ENCODE measurements at regions not wholly inside any gene's neighbourhood (a gene's known extent, or its start where the extent isn't known, plus 50 kb on each side); places are given as distances from the start of the nearest gene placed in this dataset.

DNA sequence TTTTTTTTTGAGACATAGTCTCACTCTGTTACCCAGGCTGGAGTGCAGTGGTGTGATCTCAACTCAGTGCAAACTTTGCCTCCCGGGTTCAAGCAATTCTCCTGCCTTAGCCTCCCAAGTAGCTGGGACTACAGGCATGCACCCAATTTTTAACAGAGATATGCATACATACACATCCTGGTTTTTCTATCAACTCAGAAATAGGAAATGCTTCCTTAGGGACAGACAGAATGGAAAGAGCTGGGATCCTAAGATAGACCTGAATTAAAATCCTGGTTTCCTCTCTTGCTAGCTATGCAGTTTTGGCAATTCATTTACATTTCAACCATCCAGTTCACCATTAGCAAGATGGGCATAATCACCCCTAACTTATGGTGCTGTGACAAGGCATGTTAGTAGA, 347.5 kb downstream of the GPAM start:
- no peak for DNase-seq

DNA sequence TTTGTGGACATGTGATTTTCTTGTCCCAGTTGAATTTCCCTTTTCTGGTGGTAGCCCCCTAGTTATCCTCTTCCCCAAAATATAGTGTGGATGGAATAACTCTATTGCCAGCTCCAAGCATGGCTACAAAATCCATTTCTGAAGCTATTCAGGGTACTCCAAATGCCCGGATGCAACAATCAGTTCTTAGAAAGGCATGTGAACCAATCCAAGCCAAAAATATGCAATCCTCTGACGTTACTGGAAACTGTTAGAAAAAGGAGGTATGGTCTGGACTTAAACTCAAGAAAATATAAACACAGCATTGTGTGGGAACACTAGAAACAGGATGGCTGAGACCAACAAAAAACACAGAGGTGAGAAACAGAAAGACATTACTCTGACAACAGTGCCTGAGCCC, 347.0 kb downstream of the GPAM start:
- DNase-seq, result no peak

DNA sequence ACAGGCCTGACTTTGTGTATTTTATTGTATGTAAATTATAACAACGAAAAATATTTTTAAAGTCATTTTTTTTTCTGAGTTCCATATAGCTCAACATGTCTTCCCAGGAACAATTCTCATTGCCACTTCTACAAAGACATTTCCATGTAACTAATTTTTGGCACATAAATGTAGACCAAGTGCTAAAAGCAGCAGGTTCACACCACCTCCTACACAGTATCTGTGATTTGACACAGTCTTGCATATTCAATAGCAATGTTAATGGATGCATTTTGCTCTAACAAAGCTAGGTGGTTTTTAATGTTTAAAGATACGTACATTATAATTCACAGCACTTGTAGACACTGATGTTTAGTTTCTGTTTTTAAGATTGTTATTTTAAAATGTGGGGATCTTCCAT, 346.5 kb downstream of the GPAM start:
- DNase-seq, result no peak

DNA sequence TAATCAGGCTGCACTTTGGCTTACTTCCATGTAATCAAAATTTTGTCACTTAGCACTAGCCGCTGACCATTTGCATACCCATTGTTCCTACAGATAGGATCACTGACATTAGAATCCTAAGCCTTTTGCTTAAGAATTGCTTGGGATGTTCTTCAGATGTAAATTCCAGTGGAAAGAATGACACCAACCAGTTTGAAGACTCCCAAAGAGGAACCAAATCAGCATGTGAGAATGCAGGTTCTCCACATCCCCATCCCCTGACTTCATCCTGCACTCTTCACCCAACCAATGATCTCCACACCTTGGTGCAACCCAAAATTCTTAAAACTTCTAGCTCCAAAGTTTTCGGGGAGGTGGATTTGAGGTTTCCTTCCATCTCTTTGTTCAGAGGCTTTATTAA, 345.6 kb downstream of the GPAM start:
- DNase-seq, result no peak

DNA sequence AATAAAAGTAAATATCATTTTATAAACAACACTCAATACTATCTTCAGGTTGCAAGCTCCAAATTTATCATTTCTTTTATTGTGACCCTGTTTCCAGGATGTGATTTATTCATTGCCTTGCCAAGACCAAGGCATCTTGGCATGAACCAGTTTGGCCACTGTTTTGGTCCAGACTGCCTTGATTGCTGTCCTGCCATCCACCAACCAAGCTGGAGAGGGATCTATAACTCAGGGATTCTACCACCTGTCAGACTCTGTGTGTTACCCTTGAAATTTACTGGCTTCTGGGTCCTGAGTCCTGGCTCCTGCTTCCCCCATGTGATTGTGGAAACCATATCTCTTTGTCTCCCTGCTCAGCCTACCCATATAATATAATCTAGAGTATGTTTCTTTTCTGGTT, 343.0 kb downstream of the GPAM start:
- DNase-seq, result no peak

DNA sequence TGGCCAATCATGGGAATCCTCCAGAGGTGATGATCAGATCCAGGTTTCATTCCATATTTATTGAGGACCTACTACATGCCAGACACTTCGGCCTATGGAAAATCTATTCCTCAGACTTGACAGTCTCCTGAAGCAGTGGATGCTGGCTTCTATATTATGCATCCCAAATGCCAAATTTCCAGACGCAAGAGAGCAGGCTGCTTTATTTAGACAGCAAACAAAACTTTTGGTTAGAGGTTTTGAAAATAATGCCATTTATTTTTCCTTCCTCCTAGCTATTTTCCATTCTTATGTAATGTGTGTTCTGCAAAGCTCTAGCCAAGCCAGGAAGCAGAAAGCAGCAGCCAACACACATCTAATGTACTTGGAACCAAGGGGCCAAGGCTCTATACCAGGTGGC, 330.8 kb downstream of the GPAM start:
- DNase-seq, result no peak

DNA sequence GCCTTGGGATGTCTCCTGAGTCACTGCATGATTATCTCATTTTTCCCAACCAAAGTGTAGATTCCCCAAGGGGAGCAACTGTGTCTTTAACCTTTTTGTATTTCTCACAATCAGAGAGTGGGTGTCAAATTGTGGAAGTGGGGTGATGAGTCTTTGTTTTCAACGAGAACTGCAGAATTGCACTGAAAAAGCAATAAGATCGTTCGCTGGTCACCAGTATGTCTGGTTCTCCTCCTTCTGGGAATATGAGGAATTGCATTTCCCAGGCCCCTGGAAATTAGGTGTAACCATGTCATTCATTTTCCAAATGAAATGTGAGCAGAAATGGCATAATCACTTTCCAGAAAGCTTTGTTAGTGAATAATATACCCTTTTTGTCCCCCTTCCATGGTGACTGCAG, 326.9 kb downstream of the GPAM start:
- no peak for DNase-seq

DNA sequence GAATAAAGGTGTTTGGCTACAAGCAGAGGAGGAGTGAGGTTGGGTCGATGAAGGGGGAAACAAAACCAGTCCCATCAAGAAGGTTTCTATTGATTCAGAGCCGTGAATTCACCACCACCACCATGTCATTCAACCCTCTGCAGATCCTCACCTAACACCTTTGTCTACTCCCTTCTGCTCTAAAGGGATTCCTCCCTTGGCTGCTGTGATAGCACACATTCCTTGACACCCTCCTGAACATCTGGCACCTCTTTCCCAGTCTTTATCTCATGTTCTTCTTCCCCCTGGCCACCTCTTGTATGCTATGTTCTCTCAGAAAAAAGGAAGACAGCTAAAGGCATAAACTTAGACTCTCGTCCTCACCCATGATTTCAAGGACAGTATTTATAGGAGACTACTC, 318.0 kb downstream of the GPAM start:
- no peak for DNase-seq

DNA sequence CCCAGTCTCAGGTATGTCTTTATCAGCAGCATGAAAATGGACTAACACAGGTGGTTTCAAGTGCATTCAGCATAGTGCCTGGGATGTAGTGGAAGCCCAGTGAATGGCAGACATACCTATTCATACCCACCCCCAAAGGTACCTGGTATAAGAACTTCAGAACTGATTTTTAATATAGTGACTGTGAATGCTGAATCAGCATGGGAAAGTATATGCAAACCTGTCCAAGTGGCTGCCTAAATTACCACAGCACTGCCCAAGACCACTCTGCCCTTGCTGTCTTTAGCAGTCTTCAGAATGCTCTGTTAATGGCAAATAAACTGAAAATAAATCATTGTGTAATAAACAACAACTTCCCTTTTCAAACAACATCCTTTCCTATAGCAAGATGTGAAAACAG, 312.1 kb downstream of the GPAM start:
- DNase-seq, result no peak

DNA sequence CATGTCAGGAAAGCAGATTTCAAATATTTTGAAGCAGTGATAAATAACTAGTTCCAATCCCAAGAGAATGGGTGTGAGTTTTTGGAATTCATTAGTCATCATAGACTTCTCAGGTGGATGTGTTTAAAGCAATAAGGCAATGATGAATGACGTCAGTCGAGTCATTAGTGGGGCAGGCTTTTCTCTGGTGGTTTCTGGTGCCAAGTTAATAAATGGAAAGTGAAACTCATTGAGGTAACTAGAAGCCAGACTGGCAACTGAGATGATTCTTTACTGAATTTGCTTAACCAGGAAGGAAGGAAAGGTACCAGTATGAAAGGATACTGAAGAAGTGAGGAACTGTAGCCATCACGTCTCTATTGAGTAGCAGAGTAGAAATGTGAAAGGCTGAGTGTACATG, 311.0 kb downstream of the GPAM start:
- no peak for DNase-seq

DNA sequence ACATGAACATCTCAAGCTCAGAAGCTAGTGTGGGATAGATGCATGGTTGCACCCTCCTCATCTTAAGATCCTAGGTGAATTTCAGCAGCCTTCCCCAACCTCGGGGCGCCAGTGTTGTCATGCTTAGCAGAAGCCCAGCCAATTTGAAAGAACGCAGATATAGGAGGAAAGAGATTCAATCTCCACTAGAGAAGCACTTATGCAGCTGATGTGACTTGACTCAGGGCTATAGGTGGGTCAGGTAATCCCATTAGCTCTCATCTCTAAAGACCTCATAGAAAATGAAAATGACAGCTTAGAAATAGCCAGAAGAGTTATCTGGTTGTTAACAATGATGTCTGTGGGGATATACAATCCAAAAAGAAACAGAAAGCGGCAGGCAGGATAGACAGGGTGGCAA, 310.5 kb downstream of the GPAM start:
- DNase-seq, result no peak

DNA sequence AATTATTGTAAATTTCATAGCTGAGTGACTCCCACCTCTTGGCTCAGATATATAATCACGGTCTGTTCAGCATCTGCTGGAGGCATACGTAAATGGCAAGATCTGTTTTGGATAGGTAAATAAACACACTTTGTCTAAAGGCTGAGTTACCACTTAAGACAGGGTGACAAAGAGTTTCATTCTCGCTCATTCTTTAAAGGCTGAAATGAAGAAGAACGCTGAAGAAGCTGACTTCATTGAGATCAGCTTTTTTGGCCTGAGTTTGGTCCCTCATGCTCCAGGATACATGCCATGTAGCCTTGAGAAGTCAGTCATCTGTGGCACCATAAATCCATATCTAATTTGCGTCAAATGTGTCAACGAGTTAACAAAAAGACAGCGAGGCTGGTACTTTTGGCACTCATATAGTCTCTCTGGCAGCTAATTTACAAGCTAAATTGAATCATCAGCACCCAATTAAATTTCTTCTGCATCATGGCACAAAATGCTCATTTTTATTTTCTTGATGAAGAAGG, 309.9 kb downstream of the GPAM start:
- DNase-seq, result no peak

DNA sequence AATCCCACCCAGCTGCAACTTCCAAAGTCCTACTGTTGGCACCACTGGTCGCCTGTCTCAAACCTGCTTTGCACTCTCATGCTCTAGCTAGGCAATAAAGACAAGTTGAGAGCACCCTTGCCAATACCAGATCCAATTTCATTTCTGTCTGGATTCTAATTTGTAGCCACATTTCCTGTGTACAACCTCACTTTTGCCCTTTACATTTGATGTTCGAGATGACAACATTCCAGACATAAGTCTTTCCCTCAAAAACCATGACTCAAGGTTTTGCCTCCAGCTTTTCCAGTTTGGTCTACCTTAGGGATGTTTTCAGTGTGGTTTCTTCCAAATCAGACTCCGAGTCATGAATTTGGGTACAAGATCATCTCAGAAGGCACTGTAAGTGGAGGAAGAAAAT, 309.0 kb downstream of the GPAM start:
- DNase-seq, result no peak

DNA sequence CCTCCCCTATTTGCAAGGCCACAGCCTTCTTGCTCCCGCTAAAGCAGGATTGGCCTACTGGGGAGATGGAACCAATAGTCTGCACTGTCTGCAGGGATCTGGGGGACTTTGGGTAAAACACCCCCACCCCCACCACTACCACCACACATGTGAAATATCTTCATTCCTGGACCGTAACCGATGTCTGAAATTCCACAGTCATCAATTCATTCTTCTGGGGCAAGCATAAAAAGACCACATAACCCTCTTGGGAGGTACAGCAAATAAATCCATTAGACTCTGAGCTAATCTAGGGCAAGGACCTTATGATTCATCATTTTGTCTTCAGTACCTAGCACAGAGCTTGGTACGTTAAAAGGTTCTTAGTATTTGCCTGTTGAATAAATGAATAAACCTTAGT, 307.8 kb downstream of the GPAM start:
- DNase-seq, result no peak

DNA sequence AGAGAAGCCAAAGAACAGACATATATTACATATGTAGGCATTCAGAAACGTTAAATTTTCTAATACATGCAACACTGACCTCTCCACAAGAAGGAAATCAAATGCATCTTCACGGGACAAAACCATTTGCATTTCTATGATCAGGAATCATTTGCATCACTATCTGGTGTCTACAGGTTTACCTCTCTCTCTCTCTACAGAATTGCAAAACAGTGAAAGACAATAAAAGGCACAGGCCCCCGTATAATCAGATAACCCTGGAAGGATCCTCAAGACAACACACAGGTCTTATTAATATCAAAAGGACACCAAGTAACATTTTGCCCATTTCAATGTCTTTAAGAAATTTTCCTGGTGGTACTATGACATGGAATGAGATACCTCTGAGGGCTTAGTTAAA, 306.3 kb downstream of the GPAM start:
- no peak for DNase-seq

DNA sequence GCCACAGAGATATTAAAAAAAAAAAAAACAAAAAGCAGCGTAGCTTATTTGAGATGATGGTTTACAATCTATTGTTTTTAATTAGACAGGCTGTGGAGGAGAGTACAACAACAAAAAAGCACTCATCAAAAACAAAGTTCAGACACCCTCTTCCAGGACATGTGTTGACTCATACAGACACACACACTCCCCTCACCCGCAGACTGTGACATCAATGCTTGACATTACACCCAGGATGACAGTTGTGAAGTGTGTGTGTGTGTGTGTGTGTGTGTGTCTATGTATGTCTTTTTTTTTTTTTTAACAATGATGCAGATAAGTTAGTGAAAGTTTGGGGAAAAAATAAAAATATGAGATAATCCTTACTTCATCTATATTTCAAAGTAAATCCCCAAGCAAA, 303.6 kb downstream of the GPAM start:
- DNase-seq, result no peak

DNA sequence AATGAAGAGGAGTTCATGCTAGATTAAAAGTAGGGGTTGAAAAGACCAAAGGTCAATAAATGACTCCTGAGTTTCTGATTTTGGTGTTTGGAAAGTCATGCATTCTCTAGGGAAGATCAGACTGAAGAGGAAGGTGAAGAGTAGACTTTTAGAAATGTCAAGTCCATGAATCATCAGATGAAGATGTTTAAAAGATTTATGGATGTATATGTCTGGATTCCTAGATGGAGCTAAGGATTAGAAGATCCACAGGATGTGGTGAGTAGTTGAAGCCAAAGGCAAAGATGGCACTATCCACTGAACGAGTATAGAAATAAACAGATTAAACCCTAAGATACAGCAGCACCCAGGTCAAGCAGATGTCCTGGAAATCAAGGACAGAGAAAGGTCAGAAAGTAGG, 298.5 kb downstream of the GPAM start:
- DNase-seq, result no peak

DNA sequence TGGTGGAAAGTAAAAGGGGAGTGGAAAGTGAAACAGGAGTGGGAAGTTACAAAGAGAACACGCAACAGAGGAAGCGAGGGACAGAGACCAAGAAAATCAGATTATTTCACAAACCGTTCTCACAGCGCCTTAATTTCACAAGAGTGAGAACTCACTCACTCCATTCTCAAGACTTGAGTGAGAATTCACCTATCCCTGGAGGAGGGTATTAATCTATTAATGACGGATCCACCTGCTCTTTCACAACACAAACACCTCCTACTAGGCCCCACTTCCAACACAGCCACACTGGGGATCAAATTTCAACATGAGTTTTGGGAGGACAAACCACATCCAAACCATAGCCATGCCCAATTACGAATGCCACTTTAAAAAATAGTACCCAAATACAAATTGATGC, 297.6 kb downstream of the GPAM start:
- DNase-seq, result no peak

DNA sequence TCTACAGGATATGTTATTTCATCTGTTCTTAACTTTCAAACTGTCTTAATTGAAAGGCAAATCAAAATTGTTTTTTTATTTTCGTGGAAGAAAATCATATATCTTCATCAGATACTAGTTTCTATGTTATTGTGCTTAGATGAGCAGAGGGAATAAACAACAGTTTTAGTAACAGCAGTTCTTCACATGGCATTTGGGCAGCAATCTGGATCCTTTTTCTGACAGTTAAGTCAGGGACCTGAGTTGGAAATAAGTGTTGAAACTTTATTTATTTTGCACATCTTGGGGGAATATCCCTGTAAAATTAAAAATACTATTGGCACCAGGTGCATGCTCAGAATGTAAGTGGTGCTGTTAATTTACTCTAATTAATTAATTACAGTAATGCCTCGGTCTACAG, 296.3 kb downstream of the GPAM start:
- DNase-seq, result no peak

DNA sequence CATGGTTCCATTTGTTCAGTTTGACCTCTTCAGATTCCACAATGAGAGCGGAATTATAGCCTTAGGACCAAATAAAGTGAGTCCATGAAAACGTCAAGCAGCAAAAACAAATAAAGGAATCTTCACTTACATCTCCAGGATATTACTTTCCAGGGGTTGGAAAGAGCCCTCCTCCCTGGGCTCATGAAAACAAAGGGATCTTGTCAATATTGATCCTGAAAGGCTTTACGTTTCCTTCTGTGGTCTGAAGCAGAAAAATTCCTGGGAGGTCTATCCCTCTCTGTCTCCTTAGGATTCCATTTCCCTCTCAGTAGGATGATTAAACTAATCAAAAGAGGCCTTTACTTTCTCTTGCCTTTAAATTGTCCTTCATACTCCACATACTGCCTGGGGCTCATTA, 293.5 kb downstream of the GPAM start:
- DNase-seq, result no peak

DNA sequence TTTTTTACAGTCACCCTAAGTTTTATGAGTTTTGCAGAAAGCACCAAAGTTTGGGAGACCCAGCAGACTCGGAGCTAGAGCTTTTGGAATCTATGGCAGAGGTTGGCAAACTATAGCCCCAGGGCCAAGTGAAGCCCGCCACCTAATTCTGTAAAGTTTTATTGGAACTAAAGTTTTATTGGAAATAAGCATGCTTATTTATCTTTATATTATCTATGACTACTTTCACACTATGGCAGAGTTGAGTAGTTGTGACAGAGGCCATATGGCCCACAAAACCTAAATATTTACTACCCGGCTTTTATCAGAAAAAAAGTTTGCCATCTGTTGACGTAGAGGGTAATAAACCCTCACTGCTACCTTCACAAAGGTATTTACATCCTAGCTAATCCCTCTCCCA, 267.6 kb downstream of the GPAM start:
- DNase-seq, result no peak

DNA sequence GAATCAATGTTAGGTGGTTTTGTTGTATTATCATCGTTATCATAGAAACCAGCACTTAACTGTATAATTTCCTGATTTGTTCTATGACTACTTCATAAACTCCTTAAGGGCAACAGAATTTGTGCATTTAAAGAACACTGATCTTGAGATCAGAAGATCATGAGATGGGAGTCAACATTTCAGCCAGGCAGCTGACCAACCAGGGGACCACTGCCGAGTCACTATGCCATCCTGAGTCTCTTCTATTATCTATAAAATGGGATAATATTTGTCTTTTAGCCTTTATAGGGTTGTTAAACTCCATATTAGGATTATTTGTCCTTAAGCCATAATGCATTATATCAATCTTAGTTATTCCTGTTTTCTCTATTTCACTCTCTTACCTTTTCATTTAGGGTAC, 261.7 kb downstream of the GPAM start:
- no peak for DNase-seq

DNA sequence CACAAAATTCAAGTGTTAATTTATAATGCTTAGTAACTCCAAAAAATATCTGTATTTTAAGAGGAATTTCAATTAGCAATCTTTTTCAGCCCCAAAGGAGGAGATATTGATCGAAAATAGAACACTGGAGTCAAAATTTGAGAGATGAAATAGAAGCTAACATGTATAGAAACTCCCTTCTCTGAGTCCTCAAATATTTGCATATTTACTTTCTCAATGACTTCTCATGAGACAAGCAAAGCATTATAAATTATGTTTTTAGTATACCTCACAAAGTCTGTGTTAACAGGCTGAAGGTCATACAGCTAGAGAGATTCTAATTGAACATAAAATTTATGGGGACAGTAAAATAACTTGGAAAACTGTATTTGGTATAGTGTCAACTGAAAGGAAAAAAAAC, 260.5 kb downstream of the GPAM start:
- no peak for DNase-seq

DNA sequence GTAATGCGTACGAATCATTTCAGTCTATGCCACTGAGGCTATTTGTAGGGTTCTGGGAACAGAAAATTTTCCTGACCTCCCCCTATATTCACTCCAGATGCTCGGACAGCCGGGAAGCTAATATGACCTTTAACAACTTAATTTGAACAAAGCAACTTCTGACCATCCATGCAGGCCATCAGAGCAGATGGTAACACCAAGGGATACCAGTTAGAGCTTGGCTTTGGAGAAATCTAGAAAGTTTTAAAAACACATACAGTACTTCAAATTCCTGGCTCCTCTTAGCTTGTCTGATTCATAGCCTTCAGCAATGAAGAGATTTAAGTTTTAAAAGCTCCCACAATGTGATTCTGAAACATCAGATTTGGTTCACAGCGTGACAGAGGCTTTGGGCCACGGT, 257.3 kb downstream of the GPAM start:
- DNase-seq, result no peak

DNA sequence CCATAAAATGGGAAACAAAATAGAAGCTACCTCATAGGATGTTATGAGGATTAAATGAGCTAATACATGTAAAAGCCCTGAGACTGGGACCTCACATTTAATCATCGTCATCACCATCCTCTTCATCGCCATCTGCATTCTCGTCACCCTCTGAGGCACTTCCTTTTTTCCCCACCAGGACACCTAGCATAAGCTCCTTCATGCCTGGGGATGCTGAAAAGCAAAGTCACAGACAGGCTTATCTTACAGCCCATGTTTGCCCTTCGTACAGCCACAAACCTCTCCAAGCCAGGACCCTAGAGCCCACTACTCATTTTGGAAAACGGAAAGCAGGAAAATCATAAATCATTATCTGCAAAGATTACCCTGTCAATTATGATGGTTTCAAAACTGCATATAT, 249.6 kb downstream of the GPAM start:
- DNase-seq, result no peak

DNA sequence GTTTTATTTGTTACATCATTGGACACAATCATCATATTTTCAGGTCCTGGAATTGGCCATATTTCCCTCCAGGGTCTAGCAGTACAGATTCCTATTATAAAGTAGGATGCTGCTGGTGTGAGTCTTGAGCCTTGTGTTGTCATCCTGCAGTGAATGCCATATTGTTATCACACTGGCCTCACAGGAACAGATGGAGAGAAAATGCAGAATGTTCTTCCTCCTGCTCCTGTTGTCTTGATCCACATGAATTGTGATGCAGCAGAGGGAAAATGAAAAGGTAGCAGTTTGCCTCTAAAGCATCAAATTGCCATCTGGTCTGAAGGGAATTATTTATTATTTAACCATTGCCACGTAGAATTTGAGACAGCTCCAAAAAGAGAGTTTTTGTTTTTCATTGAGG, 248.6 kb downstream of the GPAM start:
- no peak for DNase-seq
